Germinal center (tissue), 1 donor: ENCODE measurements at regions not wholly inside any gene's neighbourhood (a gene's known extent, or its start where the extent isn't known, plus 50 kb on each side); places are given as distances from the start of the nearest gene placed in this dataset.

Source experiments
- DNase-seq: peaks from one replicate; pipeline ENCODE4 v3.0.0; 2012; ENCODE audit warnings: mixed read lengths, low spot score

DNA sequence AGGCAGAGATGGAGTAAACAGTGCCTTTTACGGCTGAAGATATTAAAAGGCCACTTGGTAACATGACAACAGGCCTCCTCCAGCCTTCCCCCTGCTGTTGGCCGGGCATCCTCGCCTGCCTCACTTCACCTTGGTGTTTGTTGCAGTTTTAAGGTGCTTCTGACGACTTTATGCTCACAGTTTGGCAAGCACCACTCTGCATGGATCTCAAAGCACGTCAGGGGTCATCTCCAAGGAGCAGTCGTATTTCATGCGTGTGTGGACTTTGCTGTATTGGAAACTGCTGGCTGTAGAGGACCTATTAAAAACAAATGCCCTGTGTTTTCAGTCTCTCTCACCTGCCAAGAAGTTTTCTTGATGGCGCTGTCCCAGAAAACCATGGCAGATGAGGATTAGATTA is 483.1 kb downstream of the RPS24 start:
- no peak for DNase-seq

DNA sequence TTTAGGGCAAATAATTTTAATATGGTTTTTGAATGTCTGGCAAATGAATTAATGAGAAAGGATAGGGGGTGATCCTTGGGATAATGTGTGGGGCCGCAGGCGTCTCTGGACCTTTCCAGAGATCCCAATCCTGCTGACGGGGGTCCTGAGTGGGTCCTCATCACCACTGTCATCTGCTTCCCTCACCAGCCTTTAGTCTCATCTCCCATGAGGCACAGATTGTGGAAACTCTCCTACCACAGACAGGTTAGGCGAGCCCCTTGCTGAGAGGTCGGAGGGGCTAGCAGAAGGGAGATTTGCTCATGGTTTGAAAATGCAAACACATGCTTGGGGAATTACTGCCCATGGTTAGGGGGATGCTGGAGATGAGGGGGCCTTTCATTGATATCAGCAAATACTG is 484.6 kb downstream of the RPS24 start:
- DNase-seq: no peak

DNA sequence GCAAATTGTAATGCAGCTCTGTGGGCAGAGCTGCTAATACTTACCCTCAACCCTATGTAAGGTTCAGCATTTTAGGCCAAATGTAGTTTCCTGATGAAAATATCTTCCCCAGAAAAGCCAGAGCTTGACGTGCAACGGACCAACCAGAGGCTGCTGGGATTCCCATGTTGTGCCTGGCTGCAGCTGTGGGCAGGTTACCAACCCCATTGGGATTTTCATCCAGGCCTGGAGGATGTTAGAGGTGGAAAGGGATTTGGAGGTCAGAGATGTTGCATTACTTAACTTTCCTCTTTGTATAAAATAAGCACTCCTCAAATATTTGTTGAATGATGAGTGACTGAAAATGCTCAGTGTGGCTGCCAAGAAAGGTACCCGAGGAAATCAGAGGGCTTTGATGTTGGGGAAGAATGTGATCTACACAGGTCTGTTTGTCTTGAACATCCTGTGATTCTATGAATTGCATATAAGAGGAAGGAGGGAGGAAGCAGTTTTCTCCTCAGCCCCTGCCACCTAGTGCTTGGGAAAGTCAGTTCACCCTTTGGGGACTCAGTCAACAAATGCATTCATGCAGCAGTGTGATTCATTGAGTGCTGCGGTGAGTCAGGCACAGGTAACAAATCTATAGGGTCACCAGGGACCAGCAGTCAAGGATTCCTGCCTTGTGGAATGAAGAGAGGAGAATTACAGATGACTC is 487.2 kb downstream of the RPS24 start:
- no peak for DNase-seq

DNA sequence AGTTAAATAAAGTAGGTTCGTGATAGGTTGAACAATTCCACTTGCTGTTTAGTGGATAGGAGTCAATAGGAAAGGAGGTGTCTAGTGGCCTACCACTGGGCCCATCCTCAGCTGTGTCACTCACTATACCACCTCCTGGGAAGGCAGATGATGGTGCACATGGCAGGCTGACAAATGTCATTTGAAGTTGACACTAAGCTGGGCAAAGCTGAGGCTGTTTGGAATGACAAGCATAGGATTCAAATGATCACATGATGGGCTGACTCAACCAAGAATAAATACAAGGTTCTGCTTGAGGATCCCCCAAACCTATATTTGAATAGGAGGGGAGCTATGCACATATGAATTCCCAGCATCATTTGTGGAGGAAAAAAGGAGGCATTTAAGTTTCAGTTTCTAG is 489.8 kb downstream of the RPS24 start:
- no peak for DNase-seq

DNA sequence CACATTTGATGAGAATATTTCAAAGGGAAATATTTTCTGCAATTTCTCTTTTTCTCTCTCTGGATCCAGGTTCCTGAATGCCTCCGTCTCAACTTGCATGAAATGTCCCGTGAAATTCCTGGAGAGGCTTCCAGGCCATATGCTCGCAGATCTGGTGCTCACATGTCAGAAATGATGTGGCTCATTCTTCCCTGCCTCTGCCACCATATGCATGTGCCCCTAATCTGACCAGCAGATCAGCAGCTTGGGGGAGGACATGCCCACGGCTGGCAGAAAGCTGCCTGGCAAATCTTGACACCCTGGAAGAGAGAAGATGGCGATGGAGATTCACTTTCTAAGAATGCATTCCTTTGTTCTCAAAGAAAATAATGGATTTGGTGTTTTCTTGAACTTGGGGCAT is 490.7 kb downstream of the RPS24 start:
- DNase-seq: no peak

DNA sequence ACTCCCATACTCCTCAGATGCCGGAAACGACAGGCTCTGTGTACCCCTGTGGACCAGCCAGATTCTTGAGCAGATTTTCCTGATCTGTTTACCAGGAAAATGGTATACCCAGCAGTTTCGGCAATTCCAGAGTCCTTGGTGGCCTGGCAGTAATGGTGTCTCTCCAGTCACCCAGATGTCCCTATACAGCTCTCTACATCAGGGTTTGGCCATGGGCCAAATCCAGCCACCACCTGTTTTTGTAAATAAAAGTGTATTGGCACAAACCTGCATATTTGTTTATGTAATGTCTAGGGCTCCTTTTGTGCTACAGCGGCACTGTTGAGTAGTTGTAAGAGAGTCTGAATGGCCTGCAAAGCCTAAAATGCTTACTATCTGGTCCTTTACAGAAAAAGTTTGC is 491.3 kb downstream of the RPS24 start:
- no peak for DNase-seq

DNA sequence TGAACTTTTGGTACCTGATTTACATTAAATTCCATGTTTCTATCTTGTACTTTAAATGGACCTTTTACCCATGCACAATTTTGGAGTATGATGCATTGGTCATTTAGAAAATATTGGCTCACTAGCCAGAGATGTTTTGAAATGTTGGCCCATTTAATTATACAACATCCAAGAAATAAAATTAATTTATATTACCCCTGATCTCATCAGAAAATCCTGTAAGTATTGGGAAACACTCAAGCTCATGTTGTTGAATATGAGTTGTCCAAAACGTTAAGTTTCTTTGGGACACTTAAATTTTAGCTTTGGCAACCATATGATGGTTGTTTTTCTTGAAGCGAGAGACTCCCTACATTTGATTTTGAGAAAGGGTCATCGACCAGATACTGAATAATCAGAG is 492.7 kb downstream of the RPS24 start:
- no peak for DNase-seq

DNA sequence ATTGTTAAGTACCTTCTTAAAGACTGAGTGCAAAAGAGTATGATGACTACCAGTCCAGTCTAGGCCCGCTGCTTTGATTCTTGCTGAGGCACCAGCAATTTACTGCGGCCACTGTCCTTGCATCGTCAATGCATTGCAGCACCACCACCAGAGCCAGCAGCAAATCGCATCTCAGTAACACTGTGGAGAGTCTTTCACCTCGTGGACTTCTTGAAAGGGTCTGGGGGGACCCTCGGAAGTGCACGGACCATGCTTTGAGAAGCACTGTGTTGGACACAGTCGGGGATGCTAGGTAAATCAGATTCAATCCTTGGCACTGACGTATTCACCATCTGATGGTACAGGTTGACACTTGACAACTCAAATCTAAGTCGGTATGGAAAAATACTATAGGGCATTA is 493.6 kb downstream of the RPS24 start:
- DNase-seq: no peak

DNA sequence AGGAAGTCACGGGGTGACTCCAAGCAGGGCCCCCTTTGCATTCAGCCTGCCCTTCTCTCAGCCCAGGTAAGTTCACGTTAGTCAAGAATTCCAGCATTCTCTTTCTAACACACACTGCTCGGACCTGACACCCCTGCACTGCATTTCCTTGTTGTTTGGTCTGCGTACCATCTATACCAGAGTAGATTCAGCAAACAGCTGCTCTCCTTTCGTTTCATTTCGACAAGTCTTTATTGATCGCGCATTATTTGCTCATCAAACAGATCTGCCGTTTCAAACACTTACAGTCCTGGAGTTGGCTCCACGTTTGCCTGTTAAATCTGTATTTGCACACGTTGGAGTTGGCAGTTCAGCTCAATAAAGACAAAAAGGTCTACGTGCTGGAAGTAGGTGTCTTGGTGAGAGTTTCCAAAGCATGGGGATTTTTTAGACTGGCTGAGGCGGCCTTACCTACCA is 495.1 kb downstream of the RPS24 start:
- DNase-seq: no peak

DNA sequence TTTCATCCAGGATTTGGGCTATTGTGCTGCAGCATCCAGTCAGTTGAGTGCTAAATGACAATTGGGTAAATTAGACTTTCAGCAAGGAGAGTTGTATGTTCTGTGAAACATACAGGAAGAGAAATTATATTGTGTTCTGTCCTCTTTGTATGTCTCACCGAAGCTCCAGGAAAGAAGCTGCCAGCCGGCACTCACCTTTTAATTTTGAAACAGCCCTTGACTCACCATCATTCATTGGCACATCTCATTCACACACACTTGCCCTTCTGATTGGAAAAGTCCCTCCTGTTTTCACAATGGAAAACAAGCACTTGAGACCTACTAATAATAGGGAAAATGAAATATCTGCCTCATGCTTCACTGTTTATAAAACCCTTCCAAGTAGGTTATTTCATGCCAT is 495.6 kb downstream of the RPS24 start:
- no peak for DNase-seq

DNA sequence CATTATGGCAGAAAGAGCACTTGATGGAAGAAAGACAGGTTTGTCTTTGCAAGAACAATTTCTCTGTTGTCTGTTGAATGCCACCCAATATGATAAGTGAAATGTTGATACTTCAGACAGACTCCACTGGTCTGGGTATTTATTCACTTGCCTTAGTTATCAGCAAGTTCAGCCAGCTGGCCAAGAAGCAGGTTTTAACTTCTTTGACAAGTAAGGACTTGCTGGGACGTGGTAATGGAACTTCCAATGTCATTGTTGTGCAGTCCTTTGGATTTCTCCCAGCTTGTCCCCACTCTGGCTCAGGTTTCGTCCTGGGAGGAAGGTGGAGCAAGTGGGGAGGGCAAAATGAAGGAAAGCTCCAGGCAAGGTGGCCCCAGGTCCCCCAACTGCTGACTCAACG is 497.4 kb downstream of the RPS24 start:
- DNase-seq: no peak

DNA sequence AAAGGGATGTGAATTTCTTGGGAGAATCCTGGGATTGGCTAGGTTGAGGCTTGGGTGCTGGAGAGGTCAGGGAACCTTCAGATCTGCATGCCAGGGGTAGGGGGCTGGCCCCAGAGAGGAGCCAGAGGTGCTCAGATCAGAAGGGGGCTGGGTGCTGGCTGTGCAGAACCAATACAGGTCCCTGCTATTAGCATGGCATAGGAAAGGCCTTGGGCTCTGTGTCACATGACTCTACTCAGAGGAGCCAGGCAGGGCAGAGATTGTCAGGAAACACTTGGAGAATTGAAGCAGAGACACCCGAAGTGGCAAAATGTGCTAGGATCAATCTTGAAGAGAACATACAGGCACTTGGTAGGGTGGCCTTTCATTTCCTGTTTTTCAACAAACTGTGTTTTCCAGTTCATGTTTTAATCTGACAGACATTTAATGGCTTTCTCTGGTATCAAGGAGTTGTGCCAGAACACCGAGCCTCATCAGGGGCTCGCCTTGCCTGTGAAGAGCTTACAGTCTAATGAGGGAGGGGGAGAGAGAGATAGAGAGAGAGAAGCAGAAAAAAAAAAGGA is 498.9 kb downstream of the RPS24 start:
- no peak for DNase-seq

DNA sequence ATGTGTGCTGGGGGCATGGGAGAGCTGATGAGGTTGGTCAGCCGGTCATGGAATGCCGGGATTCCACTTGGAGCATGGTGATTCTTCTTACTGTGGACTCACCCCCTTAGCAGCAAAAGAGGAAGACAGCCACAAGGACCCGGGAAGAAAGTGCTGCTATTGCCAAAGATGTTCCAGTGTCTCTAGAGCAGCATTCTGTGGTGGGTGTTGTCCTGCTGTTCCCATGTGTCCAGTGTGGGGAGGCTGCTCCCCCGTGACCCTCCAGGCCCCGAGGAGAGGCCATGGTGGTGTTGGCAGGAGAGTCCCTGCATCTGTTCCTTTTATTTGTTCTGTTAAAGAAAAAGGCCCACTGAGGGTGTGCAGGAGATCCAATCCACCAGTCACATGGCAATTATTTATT is 499.4 kb downstream of the RPS24 start:
- DNase-seq: no peak

DNA sequence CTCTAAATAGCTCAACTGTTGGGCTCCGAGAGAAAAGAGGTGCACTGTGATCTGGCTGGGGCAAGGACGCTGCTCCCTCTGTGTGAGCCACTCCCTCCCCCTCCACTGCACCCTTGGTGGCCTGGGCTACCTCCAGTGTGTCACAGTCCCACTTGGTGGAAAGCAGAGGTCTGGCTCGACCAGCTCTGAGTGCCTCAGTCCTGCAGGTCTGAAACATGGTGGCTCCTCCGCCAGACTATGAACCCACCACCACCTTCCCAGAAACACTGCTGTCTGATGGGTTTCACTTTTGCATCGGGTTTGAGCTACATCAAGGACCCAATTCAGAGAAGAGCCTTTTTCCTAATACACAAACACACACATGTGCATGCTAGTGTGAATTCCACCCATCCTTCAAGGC is 500.1 kb downstream of the RPS24 start:
- DNase-seq: no peak

DNA sequence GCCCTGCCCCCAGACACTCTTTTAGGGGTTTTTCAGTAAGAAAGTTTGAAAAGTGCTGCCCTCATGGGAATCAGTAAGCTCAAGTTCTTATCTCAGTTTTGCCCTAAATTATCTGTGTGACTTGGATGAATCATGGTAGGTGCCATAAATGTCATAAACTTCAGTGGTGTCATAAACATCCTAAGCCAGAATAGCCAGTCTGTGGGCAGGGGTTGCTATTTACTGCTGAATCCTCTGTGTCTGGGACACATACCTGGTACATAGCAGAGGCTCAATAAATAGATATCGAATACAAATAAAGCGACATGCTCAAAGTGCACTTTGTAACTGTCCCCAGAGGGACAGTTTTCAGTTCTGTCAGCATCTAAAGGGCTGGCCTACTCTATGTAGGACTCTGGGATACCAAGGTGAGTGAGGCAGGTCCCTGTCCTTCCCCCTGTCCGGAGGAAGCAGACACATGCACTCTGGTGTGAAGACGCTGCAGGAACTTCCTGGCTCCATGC is 502.1 kb downstream of the RPS24 start:
- DNase-seq: no peak

DNA sequence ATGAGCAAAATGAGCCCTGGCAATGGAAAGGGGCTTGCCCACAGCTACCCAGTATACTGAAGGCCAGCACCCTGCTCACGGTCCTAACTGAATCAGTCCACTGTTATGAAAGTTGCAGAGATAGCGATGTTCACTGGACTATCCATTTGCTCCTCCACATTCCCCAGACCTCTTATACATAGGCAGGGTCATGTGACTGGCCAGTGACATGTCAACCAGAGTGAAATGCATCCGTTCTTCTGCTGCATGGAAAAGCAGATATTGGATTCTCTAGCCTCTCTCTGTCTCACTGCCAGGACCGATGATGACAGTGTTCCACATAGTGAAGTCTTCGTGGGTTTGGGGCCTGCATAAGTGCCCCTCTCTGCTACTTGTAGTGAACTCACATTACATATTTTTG is 503.4 kb downstream of the RPS24 start:
- no peak for DNase-seq

DNA sequence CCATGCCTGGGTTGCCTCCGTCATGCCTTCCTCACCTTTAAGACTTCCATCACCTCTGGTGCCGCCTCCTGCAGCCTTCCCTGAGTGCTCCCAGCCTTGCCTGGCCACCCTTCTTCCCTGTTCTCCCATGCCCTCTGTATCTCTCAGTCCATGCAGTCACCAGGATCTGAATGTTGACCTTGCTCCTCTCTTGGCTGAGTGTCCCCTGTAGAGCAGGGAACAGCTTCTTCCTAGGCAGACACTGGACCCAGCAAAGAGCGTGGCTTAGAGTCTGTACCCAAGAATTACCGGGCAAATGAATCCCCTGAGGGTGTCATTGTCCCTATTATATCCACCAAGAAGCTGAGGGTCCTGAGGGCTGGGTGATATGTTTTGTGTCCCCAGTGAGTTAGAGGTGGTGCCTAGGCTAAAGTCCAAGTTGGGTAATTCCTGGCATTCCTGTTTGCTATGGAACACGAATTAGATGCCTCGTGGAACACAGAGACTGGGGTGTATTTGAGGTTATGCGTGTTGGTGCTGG is 505.6 kb downstream of the RPS24 start:
- no peak for DNase-seq

DNA sequence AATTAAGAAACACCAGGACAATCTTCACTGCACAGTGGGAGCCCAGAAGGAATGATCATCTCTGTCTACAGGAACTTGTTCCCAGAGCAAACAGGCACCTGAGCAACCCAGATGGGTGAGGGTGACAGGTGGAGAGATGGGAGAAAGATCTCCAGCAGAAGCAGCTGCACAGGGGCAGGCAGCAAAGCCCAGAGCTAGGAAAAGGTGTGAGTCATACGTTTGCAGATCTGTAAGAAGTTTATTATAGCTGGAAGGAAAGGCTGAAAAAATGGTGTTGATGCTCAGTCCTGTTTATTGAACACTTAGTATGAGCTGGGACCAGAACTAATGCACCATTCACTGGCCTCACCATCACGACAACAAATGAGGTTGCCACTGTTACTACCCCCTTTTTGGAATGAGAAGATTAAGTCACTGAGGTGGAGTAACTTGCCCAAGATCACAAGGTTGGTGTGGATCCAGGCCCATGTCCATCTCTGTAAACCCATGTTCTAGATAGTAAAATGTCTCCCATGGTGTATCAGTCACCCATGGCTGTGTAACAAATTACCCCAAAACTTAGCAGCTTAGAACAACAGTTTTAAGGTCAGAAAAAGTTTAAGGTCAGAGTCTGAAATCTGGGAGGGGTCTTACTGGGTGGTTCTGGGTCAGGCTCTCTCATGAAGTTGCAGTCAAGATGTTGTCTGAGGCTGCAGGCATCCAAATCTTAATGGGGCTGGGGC is 506.9 kb downstream of the RPS24 start:
- DNase-seq: no peak

DNA sequence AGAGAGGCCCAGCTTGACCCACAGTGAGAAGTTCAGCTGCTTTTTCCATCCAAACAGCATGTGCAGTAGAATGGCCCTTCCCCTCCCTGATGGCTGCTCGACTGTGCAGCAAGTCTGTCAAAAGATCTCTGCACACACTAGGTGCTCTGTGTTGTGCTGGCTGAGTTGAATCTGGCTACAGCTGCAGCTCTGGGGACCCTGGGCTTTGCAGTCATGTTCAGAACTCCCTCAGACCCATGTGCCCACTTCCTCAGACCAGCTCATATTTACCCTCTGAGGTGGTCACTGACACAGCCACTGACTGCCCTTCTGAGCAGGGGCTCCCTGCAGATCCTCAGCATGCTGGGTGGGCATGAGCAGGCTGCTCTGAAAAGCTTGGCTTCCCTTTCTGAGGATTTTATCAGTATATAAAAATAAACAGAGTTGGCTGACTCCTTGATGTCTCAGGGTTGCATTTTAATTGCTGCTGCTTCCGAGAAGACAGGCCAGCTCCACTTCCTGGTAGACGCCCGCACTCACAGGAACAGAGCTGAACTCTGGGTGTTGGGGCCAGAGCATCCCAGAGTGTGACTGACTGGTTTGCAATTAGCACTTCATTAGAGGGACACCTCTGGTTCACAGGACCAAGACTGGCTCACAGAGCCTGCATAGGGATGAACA is 507.9 kb downstream of the RPS24 start:
- no peak for DNase-seq

DNA sequence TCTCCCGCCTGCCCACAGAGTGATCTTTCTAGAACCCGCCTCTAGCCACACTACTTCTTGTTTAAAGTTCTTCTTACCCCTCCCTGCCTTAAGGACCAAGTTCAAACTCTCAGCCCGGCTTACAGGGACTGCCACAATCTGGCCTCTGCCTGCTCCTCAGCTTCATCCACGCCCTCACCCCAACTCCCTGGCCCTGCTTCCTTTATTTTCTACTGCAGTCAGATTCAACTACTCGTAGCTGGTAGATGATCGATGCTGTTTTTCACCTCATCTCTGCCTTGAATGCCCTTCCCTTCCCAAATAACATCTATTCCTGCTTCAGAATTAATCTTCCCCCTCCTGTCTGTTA is 508.5 kb downstream of the RPS24 start:
- no peak for DNase-seq

DNA sequence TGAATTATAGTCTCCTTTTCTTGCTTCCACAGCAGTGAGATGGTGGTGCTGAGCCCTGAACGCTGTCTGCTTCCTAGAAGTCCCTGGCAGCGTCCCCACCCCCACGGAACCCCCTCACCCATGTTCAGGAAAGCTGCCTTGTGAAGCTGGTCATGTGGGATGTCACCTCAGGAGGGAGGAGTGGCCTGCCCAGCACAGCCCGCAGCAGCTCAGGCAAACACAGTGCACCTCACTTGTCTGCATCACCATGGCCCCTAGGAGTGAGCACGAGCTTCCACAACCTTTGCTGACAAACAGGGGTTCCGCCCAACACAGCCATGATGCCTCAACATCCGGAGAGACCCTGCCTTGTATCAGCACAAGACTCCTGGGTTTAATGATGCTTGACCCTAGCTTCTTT is 508.9 kb downstream of the RPS24 start:
- DNase-seq: no peak

DNA sequence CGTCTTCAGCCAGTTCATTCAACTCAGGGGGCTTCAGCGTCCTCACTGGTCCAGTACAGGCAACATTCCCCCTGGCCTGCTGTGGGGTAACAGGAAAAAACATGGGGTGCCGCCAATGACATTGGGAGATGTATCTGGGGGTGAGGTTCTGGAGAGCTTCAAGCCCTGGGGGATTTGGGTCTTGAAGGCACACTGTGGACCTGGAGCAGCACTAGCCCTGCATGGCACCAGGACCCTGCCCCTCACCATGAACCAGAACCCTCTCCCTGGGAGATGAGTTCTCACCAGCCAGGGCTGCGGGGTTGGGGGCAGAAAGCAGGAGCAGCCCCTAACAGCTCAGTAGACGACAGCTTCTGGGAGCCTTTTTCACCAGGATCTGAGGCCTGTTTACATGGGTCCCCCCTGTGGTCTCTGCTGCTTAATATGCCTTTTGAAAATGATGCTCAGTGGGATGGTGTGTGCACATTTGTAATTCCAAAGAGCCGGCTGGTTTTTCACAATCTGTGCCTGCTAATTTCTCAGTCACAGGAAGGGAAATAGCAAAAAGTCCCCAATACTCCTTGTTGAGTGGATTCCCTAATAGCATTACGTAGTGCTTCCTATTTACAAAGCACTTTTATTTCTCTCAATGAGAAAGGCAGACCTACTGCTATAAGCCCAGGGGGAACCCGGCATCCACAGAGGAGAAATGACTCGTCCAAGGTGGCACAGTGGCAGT is 509.5 kb downstream of the RPS24 start:
- DNase-seq: no peak
